ENCODE measurements at regions not wholly inside any gene's neighbourhood (a gene's known extent, or its start where the extent isn't known, plus 50 kb on each side); places are given as distances from the start of the nearest gene placed in this dataset.

DNA sequence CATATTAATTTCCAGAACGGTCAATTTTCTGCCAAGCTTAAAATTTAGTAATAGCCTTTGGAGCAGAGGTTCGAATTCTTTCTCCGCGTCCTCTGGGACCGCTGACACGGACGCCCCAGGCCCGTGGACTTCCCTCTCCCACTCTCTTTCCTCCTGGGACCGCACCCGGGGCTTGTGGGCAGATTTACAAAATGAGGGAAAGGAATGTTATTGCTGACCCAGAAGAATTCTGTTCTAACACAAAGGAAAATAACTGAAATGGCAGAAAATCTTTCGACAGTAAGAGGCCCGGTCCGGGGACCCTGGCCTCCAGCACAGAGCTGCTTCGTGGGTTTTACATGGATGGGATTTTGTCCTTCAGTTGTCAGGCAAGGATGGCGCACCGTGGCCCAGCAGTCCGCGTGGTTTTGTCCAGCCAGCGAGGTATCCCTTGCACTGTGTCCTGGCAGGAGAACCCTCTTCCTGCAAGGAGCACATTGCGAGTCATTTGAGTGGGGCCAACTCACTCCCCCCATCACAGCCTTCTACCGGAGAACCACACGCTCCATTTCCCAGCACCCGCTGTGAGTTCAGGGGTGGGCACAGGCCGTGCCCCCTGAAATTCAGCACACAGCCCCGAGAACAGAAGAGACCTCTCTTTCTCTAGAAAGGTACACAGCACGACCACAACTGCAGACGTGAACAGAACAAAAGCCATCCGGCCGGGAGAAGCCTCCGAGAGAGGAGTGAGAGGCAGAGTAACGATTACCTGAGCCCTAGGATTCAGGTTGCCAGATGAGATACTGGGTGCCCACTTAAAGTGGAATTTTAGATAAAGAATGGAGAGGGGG is 106.0 kb upstream of the AFDN start:
- peaks cover 0 to 6% of the 10 kb centered on the region in 2 donors for H3K9me3 ChIP-seq
- TF ChIP-seq POLR2A (IDR thresholded peaks at IDR 0.05) (no peak), POLR2AphosphoS5 (IDR thresholded peaks at IDR 0.05) (no peak)
- TF ChIP-seq, protein P1, sequence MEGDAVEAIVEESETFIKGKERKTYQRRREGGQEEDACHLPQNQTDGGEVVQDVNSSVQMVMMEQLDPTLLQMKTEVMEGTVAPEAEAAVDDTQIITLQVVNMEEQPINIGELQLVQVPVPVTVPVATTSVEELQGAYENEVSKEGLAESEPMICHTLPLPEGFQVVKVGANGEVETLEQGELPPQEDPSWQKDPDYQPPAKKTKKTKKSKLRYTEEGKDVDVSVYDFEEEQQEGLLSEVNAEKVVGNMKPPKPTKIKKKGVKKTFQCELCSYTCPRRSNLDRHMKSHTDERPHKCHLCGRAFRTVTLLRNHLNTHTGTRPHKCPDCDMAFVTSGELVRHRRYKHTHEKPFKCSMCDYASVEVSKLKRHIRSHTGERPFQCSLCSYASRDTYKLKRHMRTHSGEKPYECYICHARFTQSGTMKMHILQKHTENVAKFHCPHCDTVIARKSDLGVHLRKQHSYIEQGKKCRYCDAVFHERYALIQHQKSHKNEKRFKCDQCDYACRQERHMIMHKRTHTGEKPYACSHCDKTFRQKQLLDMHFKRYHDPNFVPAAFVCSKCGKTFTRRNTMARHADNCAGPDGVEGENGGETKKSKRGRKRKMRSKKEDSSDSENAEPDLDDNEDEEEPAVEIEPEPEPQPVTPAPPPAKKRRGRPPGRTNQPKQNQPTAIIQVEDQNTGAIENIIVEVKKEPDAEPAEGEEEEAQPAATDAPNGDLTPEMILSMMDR (IDR thresholded peaks at IDR 0.05): no peak
- H3K4me1 ChIP-seq: no peaks in the 10 kb centered on the region
- intact Hi-C loops (cut with DNase I; ENCODE audit: low total_unique reads): no loop called here
- H3K27ac ChIP-seq: no peak overlapping the region
- H3K27me3 ChIP-seq: no peaks in the 10 kb centered on the region
- no peak for DNase-seq (ENCODE audit: low spot score in 2 of 2)
- no peaks in the 10 kb centered on the region for H3K36me3 ChIP-seq
- H3K4me3 ChIP-seq: peak overlapping the region in 1 of 3 donors; percentile 43

DNA sequence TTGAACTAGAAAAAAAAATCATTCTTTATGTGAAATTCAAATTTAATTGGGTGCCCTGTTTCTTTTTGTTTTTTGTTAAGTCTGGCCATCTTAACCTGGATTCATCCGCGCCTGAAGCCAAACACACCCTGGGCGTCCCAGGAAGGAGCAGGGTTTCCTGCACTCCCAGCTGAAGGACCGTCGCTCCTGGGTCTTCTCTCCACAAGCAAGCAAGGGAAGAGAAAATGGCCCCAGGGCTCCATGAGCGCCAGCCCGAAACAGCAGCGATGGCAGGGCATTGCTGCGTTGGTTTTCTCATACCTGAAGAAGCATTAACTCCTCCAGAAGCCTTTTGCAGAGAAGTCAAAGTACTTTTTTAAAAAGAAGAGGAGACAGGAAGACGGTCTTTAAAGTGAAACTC is 105.4 kb upstream of the AFDN start:
- Histone ChIP-seq H3K9me3 (peaks cover 0 to 6% of the 10 kb centered on the region in 2 donors), H3K36me3 (no peaks in the 10 kb centered on the region), H3K4me3 (no peak overlapping the region), H3K27ac (no peak overlapping the region), H3K4me1 (no peaks in the 10 kb centered on the region), H3K27me3 (no peaks in the 10 kb centered on the region)
- TF ChIP-seq, protein P1 (IDR thresholded peaks at IDR 0.05): no peak
- no peak for TF ChIP-seq POLR2AphosphoS5 (IDR thresholded peaks at IDR 0.05)
- TF ChIP-seq POLR2A (IDR thresholded peaks at IDR 0.05): no peak
- intact Hi-C loops (cut with DNase I; ENCODE audit: low total_unique reads): no loop called here
- no peak for DNase-seq (ENCODE audit: low spot score in 2 of 2)

DNA sequence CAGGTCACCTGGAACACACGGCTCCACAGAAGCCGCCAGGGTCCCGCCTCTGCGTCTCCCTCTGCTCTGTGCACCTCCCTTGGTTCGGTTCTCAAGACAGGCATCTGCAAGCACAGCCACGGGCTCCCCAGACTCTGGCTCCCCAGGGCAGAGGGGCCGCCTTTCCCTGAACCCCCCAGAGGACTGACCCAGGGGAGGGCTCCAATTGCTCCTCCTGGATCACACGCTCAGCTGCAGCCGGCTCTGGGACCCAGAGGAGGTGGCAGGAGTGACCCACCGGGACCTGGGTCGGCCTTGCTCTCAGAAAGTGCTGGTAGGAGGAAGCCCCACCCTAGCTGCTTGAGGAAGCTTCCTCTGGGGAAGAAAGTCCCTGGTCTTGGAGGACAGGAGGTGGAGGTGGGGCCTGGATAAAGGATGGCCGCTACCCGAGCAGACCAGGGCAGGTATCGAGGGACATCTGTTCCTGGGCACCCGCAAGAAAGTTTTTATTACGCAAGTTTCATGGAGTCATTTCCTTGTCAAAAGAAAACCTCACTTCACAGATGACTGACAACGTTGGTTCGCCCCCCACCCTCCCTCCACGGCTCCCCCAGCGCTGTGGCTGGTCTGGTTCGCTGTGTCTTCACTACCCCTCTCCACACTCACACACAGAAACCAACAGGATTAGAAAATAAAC is 103.9 kb upstream of the AFDN start:
- no peaks in the 10 kb centered on the region for H3K36me3 ChIP-seq
- peak in 1 of 2 donors; percentile 47 for DNase-seq (ENCODE audit: low spot score in 2 of 2)
- H3K9me3 ChIP-seq: peaks cover 0 to 6% of the 10 kb centered on the region in 2 donors
- no peak overlapping the region for H3K4me3 ChIP-seq
- no peaks in the 10 kb centered on the region for H3K4me1 ChIP-seq
- TF ChIP-seq POLR2A (IDR thresholded peaks at IDR 0.05): no peak
- TF ChIP-seq POLR2AphosphoS5 (IDR thresholded peaks at IDR 0.05): no peak
- intact Hi-C loops (cut with DNase I; ENCODE audit: low total_unique reads): no loop called here
- no peak overlapping the region for H3K27ac ChIP-seq
- H3K27me3 ChIP-seq: no peaks in the 10 kb centered on the region

DNA sequence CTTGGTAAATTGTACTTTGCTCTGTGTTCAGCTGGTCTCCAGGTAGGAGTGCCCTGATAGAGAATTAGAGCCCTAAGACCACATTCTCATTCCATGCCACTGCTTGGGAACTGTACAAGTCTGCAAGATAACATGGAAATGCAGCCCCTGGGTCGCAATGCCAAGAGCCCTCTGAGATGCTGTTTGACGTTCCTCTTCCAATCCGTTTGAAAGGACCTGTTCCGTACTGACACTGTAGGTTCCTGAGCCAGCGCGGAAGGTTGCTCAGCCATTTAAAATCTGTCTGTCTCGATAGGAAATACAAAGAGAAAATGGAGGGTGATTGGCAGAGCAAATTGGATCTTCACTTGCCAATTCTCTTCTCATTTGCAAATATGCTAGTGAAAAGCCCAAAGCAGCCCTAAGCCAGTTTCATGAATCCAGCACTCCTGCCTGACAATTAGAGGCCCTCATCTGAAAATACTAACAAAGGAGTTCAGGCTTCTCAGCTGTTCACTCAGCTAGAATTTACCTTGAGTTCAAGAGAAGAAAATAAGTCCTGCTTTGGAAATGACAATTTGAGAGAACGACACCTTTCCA is 100.6 kb upstream of the AFDN start:
- Histone ChIP-seq H3K27ac (no peak overlapping the region), H3K27me3 (no peaks in the 10 kb centered on the region), H3K4me1 (no peaks in the 10 kb centered on the region), H3K36me3 (no peaks in the 10 kb centered on the region), H3K4me3 (no peak overlapping the region), H3K9me3 (peaks cover 0 to 6% of the 10 kb centered on the region in 2 donors)
- DNase-seq (ENCODE audit: low spot score in 2 of 2): no peak
- TF ChIP-seq POLR2AphosphoS5 (IDR thresholded peaks at IDR 0.05) (no peak), POLR2A (IDR thresholded peaks at IDR 0.05) (no peak)
- TF ChIP-seq, protein P1 (IDR thresholded peaks at IDR 0.05): no peak
- intact Hi-C loops (cut with DNase I; ENCODE audit: low total_unique reads): no loop called here

DNA sequence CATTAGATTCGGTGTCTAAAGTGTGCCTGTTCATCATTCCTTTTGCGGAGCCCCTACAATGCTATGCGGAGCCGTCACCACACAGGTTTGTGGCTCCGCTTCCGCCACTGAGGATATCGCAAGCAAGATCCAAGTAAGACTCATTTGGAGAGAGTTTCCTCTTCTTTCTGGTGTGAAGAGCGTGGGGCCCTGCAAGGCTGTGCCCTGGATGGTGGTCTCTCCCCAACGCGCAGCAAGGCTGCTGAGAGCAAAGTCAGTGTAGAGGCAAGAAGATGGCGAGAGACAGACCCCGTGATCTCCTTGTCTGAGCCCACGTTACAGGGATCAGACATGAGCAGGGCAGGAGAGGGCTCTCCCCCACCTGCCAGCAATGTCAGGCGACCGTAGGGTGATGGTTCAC is 96.3 kb upstream of the AFDN start:
- Histone ChIP-seq H3K9me3 (no peaks in the 10 kb centered on the region), H3K27ac (no peak overlapping the region), H3K4me1 (peaks cover 0 to 2% of the 10 kb centered on the region in 2 donors), H3K36me3 (no peaks in the 10 kb centered on the region), H3K4me3 (no peak overlapping the region), H3K27me3 (no peaks in the 10 kb centered on the region)
- no peak for TF ChIP-seq POLR2AphosphoS5 (IDR thresholded peaks at IDR 0.05)
- TF ChIP-seq, protein P1 (IDR thresholded peaks at IDR 0.05): no peak
- no peak for TF ChIP-seq POLR2A (IDR thresholded peaks at IDR 0.05)
- intact Hi-C loops (cut with DNase I; ENCODE audit: low total_unique reads): no loop called here
- no peak for DNase-seq (ENCODE audit: low spot score in 2 of 2)
